GM19023 (cell line): ENCODE measurements at regions not wholly inside any gene's neighbourhood (a gene's known extent, or its start where the extent isn't known, plus 50 kb on each side); places are given as distances from the start of the nearest gene placed in this dataset.

ENCODE experiments used
- ATAC-seq: cut with Tn5 transposase; IDR thresholded peaks from one replicate; pipeline ENCODE4 v1.9.1; 2021; ENCODE audit warnings: mild to moderate bottlenecking, moderate library complexity; ENCODE audit not compliant: unreplicated experiment

DNA sequence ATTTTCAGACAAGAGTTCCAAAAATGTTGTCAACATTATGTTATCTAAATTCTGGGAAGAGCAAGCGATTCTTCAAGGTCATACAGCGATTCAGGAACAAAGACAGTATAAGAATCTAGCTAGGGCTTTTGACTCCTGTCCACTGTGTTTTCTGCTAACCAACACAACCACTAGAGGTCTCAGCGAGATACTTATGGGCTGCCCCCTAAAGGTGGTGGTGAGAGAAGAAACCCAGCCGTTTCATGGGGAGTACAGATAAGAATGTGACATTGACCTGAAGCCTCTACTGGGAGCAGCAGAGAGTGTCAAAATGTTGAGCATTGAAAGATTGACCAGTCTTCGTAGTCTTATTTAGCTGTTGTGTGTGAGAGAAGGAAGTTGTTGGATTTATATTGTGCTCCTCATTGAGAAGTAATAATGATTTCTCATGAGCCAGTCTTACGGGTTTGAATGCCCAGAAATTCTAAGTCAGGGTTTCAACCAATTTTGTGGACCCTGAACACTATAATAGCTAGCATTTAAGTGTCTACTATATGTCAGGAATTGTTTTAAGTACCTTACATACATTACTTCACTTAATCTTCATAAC lies 168.3 kb downstream of the SPRY1 start:
- ATAC-seq: peak; percentile 100

- ATAC-seq: no peak
Observed at GRCh38 chr4:123568936-123569335, 172.3 kb downstream of the SPRY1 start.

- no peak for ATAC-seq
Observed at GRCh38 chr4:123569541-123569940, 172.9 kb downstream of the SPRY1 start.

DNA sequence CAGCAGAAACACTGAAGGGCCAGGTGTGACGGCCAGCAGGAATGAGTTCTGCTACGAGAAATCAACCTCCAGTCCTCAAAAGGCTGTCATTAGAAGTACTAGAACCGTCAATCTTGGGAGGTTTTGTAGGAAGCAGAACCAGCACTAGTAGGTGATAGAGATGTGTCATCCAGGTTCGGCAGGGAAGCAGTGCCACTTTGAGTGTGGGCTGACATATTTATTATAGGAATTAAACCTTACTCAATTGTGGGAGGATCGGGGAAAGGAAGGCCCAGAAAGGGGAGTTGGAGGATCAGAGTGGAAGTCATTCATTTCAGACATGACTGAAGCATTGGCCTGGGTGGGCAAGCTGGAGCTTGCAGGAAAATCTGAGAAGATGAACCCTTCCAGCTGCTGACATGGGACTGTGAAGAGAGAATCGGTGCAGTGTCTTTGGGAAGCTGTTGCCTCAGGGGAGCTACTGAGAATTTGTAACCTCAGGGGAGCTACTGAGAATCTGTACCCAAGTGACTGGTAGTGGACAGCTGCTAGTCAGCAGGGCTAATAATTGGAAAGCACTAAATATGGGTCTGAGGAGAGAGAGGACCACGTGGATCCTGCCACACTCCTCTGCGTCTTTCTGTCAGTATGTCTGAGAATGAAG lies 177.4 kb downstream of the SPRY1 start:
- no peak for ATAC-seq

DNA sequence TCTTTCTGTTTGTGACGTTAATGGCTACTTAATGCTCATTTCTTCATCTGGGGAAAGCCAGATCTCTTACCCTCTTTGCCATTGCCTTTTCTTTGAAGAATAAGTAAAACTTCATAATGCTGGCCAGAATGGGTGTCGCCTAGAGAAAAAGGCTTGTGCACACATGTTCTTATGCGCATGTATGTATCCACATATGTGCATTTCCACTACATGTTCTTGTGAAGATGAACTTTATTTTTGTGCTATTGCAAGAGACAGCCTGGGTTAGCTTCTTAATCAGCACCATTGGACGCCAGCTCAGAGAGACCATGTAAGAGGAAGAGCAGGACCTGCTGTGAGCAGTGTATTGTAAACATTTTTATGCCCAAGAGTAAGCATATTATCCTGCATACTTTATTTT lies 178.7 kb downstream of the SPRY1 start:
- no peak for ATAC-seq

- ATAC-seq: no peak
Observed at GRCh38 chr4:123577225-123577906, 180.8 kb downstream of the SPRY1 start.

DNA sequence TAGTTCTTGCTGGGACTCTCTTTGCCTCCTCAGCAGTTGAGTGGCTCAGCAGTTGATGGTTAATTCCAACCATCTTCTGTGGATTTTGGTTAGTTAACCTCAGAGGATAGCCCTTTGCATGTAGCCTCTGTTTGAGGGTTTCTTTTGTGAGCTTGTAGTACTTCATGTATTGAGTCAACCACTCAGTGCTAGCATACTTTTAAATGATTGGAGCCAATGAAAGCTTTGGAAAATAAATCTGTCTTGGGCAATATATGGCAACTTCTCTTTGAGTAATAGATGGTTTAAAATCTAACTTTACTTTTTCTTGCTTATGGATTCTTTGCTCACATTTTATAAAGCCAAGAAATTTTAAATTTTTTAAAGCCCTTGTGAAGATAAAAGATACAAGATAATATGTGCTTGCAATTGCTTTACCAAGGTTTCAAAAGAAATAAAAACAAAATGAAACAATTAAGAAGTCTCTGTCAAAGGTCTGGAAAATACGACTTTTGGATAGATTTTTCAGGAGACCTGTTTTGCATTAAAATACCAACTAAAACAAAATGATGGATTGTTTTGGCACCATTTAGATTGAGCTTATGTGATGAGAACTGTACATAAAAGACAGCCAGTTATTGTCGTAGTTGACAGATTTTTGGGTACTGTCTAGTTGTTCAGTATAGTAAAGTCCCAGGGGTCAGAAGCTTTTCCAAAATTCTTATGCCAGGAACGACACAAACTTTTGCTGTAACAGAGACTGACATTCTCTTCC lies 181.9 kb downstream of the SPRY1 start:
- ATAC-seq: no peak

DNA sequence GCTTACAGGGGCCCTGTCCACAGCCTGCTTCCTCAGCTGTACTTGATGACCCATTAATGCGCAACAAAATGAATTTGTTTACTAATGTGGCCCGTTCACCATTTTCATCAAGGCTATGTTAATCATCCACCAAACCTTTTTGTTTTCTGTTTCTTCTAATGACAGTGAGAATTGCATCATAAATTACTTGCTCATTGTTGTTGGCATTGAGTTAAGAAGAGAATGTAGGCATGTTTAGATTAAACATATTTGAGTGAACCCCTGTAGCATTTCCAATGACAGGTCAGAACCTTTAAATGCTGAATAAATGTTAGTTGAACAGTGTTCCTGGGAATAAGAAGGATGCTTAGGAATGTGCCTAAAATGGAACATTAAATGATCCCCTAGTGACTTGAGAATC lies 183.4 kb downstream of the SPRY1 start:
- no peak for ATAC-seq

DNA sequence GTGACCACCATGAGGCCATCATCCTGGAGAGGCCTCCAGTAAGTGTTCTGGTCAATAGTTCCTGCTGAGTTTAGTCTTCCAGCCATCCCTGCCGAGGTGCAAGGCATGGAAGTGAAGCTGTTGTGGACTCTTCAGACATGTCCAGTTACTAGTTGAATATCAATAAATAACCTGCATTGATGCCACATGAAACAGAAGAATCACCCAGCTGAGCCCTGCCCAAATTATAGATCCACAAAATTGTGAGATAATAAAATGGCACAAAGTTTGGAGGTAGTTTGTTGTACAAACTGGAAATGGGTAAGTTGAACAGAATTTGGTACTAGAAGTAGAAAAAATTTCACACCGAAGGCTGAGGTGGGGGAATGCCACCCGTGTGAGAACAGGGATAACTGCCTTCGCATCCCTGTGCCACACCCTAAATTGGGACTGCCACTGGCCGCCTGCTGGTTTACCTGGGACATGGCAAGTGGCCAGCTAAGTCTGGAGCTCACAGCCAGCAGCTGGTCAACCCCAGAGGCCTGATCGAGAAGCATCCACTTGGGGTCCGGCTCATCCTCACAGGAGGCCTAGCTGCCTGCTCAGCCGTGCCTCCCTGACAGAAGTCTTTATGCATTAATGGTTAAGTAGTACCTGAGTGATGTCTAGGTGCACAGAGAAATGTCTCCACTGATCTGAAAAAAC lies 184.5 kb downstream of the SPRY1 start:
- ATAC-seq: no peak

DNA sequence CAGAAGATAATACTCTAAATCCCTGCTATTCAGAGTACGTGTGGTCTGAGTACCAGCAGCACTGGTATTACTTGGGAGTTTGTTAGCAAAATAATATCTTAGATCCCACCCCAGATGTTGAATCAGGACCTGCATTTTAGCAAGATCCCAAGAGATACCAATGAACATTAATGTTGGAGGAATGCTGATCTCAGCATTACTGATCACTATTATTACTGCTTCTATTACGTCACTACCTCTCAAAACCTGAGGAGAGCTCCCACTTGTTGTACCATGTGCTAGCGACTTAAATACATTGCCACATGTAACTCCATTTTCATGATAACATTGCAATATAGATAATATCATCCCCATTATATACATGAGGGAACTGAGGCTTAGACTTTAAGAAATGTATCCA lies 185.2 kb downstream of the SPRY1 start:
- no peak for ATAC-seq

DNA sequence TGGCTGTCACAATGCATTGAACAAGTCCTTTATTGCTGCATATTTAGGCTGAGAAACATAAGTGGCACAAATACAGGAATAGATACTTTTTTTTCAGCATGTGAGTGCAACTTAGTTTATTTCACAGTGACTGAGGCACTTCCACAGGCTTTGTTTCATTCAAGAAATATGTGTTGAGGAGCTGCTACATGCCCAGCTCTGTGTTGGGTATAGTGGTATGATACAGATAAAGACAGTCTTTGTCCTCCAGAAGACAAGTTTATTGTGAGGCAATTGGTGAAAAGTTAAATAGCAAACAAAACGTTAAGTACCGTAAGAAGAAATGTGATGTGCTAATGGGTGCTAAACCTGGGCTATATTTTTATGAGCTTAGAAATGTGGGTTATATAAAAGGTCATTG lies 186.4 kb downstream of the SPRY1 start:
- no peak for ATAC-seq

GRCh38 chr4:123585111-123585510 lies 188.5 kb downstream of the SPRY1 start:
- no peak for ATAC-seq

- peak; percentile 19 for ATAC-seq
Observed at GRCh38 chr4:123587983-123588494, 191.4 kb downstream of the SPRY1 start.

GRCh38 chr4:123588631-123589241 lies 192.1 kb downstream of the SPRY1 start:
- ATAC-seq: peak; percentile 77

GRCh38 chr4:123589301-123589700 lies 192.7 kb downstream of the SPRY1 start:
- ATAC-seq: no peak

- no peak for ATAC-seq
Observed at GRCh38 chr4:123591875-123592274, 195.3 kb downstream of the SPRY1 start.

GRCh38 chr4:123593655-123594054 lies 197.1 kb downstream of the SPRY1 start:
- ATAC-seq: no peak

- no peak for ATAC-seq
Observed at GRCh38 chr4:123596805-123597204, 200.2 kb downstream of the SPRY1 start.

DNA sequence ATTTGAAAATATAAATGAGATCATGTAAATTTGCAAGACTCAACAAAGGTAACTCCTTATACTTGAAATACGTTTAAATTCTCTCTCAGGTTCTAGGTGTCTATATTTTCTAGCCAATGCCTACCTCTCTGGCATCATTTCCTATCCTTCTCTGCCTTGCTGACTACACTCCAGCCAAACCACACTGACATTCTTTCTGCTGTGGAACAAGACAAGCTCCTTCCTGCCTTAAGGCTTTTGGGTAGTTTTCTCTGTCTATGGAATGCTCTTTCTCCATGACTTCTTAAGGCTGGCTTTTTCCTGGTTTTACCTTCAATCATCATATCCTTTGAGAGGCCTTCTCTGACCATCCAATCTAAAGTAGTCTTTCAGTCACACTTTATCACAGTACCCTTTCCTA lies 201.0 kb downstream of the SPRY1 start:
- ATAC-seq: no peak

DNA sequence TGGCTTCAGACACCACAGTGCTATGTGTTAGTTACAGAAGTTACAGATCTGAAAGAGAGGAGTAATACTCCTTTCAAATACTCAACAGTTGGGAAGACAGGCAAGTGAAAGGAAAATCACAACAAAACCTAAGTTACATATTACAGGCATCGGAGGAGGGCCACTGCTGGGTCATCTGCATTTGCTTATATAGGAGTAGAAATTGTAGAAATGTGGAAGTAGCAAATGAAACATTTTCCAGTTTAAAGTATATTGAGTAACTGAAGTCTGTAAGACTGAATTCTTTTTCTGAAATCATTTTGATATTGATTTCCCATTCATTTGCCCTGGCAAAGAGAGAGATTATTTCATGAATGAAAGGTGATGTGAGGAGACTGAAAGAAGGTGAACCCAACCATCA lies 201.7 kb downstream of the SPRY1 start:
- ATAC-seq: no peak
